B cell (primary cell): ENCODE measurements at regions not wholly inside any gene's neighbourhood (a gene's known extent, or its start where the extent isn't known, plus 50 kb on each side); places are given as distances from the start of the nearest gene placed in this dataset.

Experiments used
- ATAC-seq: fragments of 200-7000 bp; cut with Tn5 transposase; one replicate; pipeline ENCODE4 v1.10.0; 2021; ENCODE audit warnings: low read depth, mild to moderate bottlenecking, moderate number of reproducible peaks, moderate library complexity
- CTCF ChIA-PET: fragments of 350-600 bp; sonication (Branson Sonifier 250); formaldehyde crosslinking; loops from one replicate; lab custom pipeline; 2021; ENCODE audit warnings: antibody characterized with exemption, inconsistent platforms; lab: Charles Lee
- POLR2A ChIA-PET: fragments of 350-600 bp; sonication (Branson Sonifier 250); formaldehyde crosslinking; loops from one replicate; lab custom pipeline; 2021; ENCODE audit warnings: antibody characterized with exemption; lab: Charles Lee
- DNase-seq: peaks from one replicate; pipeline ENCODE4 v3.0.0; 2013
- H2AFZ ChIP-seq: 2 replicates; pipeline ENCODE4 v1.6.1; 2012; ENCODE audit warnings: mild to moderate bottlenecking, low read depth, low read length; ENCODE audit not compliant: insufficient read depth, poor library complexity, severe bottlenecking
- H3K27ac ChIP-seq, 2 donors: 1 replicate in 1 of 2; 2 replicates in 1 of 2; pipeline ENCODE4 v1.5.1; 2012 to 2013; ENCODE audit warnings: low read length in 2 of 2, mild to moderate bottlenecking in 2 of 2, moderate library complexity in 1 of 2
- H3K27me3 ChIP-seq, 4 experiments: fragments of 200-600 bp in 1 of 4; sonication (generic) in 1 of 4; replicated peaks in 1 of 4; 1 replicate in 2 of 4; 2 replicates in 2 of 4; pipeline versions ENCODE4 v1.6.1 to v1.7.0; 2013 to 2016; ENCODE audit warnings: low read length in 3 of 4, mild to moderate bottlenecking in 2 of 4, mixed read lengths in 1 of 4, moderate library complexity in 1 of 4; ENCODE audit not compliant: insufficient read depth in 4 of 4, control insufficient read depth in 3 of 4; ENCODE audit errors: control extremely low read depth in 1 of 4
- H3K36me3 ChIP-seq, 2 experiments: replicated peaks in 1 of 2; 1 replicate in 1 of 2; 2 replicates in 1 of 2; pipeline versions ENCODE4 v1.6.1 to v1.7.1; 2013; ENCODE audit warnings: low read length in 1 of 2; ENCODE audit not compliant: insufficient read depth in 2 of 2, control insufficient read depth in 1 of 2; ENCODE audit errors: control extremely low read depth in 1 of 2, extremely low read depth in 1 of 2
- H3K4me1 ChIP-seq, 2 donors: fragments of 200-600 bp in 1 of 2; sonication (generic) in 1 of 2; 1 replicate in 1 of 2; 2 replicates in 1 of 2; pipeline versions ENCODE4 v1.5.1 to v1.6.1; 2013 to 2017; ENCODE audit warnings: low read length in 2 of 2; ENCODE audit not compliant: control insufficient read depth in 2 of 2, insufficient read depth in 2 of 2
- H3K4me2 ChIP-seq: replicated peaks from 2 replicates; pipeline ENCODE3; 2012; ENCODE audit warnings: mild to moderate bottlenecking, low read depth, low read length; ENCODE audit not compliant: poor library complexity, severe bottlenecking
- H3K4me3 ChIP-seq, 5 experiments: fragments of 200-600 bp in 1 of 5; sonication (generic) in 1 of 5; 1 replicate in 3 of 5; 2 replicates in 2 of 5; pipeline versions ENCODE4 v1.5.1 to v1.7.0; 2011 to 2016; ENCODE audit warnings: low read length in 4 of 5, mild to moderate bottlenecking in 4 of 5, low read depth in 2 of 5, control low read depth in 1 of 5, moderate library complexity in 1 of 5; ENCODE audit not compliant: insufficient read depth in 1 of 5; ENCODE audit errors: control extremely low read depth in 1 of 5, extremely low read depth in 1 of 5
- H3K79me2 ChIP-seq: fragments of 200-600 bp; sonication (generic); one replicate; pipeline ENCODE4 v1.6.0; 2016; ENCODE audit warnings: low read length; ENCODE audit not compliant: control insufficient read depth, insufficient read depth
- H3K9ac ChIP-seq: fragments of 200-600 bp; sonication (generic); 2 replicates; pipeline ENCODE4 v1.6.1; 2017; ENCODE audit warnings: mild to moderate bottlenecking, low read length, moderate library complexity
- H3K9me3 ChIP-seq, 3 donors: one replicate each; pipeline versions ENCODE4 v1.6.1 to v1.7.1; 2013; ENCODE audit warnings: low read length in 2 of 3; ENCODE audit not compliant: control insufficient read depth in 2 of 3, insufficient read depth in 1 of 3; ENCODE audit errors: control extremely low read depth in 1 of 3
- H4K20me1 ChIP-seq: 2 replicates; pipeline ENCODE4 v1.6.0; 2012; ENCODE audit warnings: mild to moderate bottlenecking, low read length; ENCODE audit not compliant: insufficient read depth, control insufficient read depth, poor library complexity, severe bottlenecking
- H3K27ac Mint-ChIP-seq: one replicate; pipeline ENCODE4 v1.8.0; 2021; ENCODE audit warnings: mixed read lengths
- H3K27me3 Mint-ChIP-seq: one replicate; pipeline ENCODE4 v1.8.0; 2021; ENCODE audit warnings: mixed read lengths
- H3K4me1 Mint-ChIP-seq: one replicate; pipeline ENCODE4 v1.8.0; 2021; ENCODE audit warnings: mixed read lengths
- H3K4me3 Mint-ChIP-seq: one replicate; pipeline ENCODE4 v1.8.0; 2021; ENCODE audit warnings: mixed read lengths
- H3K9me3 Mint-ChIP-seq: one replicate; pipeline ENCODE4 v1.8.0; 2022; ENCODE audit warnings: mixed read lengths; ENCODE audit not compliant: insufficient read depth
- CTCF ChIP-seq: fragments of 200-600 bp; IDR thresholded peaks from one replicate; pipeline ENCODE4 v1.8.0; 2022; ENCODE audit warnings: antibody characterized with exemption, mild to moderate bottlenecking
- EZH2 ChIP-seq: IDR thresholded peaks from 2 replicates; pipeline ENCODE4 v1.6.1; 2012; ENCODE audit warnings: borderline replicate concordance, low read depth, mild to moderate bottlenecking, moderate library complexity, low read length; ENCODE audit not compliant: insufficient read depth, poor library complexity, severe bottlenecking
- WGBS: methylation state at CpG from one replicate; pipeline ENCODE4 v1.1.5; 2013; ENCODE audit warnings: missing lambda C conversion rate; ENCODE audit not compliant: insufficient coverage; 5-methylcytosine and 5-hydroxymethylcytosine counted together
- intact Hi-C: fragments of 100-400 bp; cut with micrococcal nuclease; formaldehyde crosslinking; loops from one replicate; pipeline ENCODE4 v1.10.0; 2022

- CTCF ChIA-PET = no interaction called here
- Histone ChIP-seq H3K4me2 (no peak overlapping the region), H3K27ac (no peak overlapping the region), H3K79me2 (no peaks in the 10 kb centered on the region), H4K20me1 (no peaks in the 10 kb centered on the region), H3K27me3 (no peaks in the 10 kb centered on the region), H2AFZ (no peak overlapping the region), H3K4me3 (no peak overlapping the region), H3K36me3 (no peaks in the 10 kb centered on the region), H3K4me1 (no peaks in the 10 kb centered on the region), H3K9me3 (no peaks in the 10 kb centered on the region), H3K9ac (no peak overlapping the region)
- DNase-seq (no peak), ATAC-seq (no peak)
- intact Hi-C loops = no loop called here
- H3K27ac Mint-ChIP-seq = no peak overlapping the region
- H3K27me3 Mint-ChIP-seq = peaks cover 22% of the 10 kb centered on the region
- TF ChIP-seq EZH2 = no peak
- no peak for TF ChIP-seq CTCF
- WGBS = 94% methylated on average over 2 of the region's 4 CpGs
- no peak overlapping the region for H3K4me3 Mint-ChIP-seq
- no peaks in the 10 kb centered on the region for H3K4me1 Mint-ChIP-seq
- no peaks in the 10 kb centered on the region for H3K9me3 Mint-ChIP-seq
- POLR2A ChIA-PET = no interaction called here
Observed at GRCh38 chr9:14529629-14530028, 163.6 kb downstream of the ZDHHC21 start.

- Mint-ChIP-seq H3K4me3 (no peak overlapping the region), H3K27ac (no peak overlapping the region), H3K9me3 (no peaks in the 10 kb centered on the region), H3K4me1 (no peaks in the 10 kb centered on the region), H3K27me3 (peaks cover 17% of the 10 kb centered on the region)
- Histone ChIP-seq H3K9me3 (no peaks in the 10 kb centered on the region), H3K27me3 (no peaks in the 10 kb centered on the region), H3K9ac (no peak overlapping the region), H3K79me2 (no peaks in the 10 kb centered on the region), H3K4me2 (no peak overlapping the region), H3K4me3 (no peak overlapping the region), H3K36me3 (no peaks in the 10 kb centered on the region), H4K20me1 (no peaks in the 10 kb centered on the region), H3K4me1 (no peaks in the 10 kb centered on the region), H3K27ac (no peak overlapping the region), H2AFZ (no peak overlapping the region)
- WGBS = no CpG with 5 or more reads among the region's 3 CpGs
- ATAC-seq (no peak), DNase-seq (no peak)
- ChIA-PET CTCF (no interaction called here), POLR2A (no interaction called here)
- TF ChIP-seq CTCF = no peak
- no peak for TF ChIP-seq EZH2
- intact Hi-C loops = no loop called here
Observed at GRCh38 chr9:14529054-14529453, 164.2 kb downstream of the ZDHHC21 start.
